ENCODE measurements at regions not wholly inside any gene's neighbourhood (a gene's known extent, or its start where the extent isn't known, plus 50 kb on each side); places are given as distances from the start of the nearest gene placed in this dataset.

- TF ChIP-seq, protein P1, sequence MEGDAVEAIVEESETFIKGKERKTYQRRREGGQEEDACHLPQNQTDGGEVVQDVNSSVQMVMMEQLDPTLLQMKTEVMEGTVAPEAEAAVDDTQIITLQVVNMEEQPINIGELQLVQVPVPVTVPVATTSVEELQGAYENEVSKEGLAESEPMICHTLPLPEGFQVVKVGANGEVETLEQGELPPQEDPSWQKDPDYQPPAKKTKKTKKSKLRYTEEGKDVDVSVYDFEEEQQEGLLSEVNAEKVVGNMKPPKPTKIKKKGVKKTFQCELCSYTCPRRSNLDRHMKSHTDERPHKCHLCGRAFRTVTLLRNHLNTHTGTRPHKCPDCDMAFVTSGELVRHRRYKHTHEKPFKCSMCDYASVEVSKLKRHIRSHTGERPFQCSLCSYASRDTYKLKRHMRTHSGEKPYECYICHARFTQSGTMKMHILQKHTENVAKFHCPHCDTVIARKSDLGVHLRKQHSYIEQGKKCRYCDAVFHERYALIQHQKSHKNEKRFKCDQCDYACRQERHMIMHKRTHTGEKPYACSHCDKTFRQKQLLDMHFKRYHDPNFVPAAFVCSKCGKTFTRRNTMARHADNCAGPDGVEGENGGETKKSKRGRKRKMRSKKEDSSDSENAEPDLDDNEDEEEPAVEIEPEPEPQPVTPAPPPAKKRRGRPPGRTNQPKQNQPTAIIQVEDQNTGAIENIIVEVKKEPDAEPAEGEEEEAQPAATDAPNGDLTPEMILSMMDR (IDR thresholded peaks at IDR 0.05) = no peak
- TF ChIP-seq POLR2A (IDR thresholded peaks at IDR 0.05) = no peak
- no peak for TF ChIP-seq POLR2AphosphoS5 (IDR thresholded peaks at IDR 0.05)
- TF ChIP-seq EP300 (IDR thresholded peaks at IDR 0.05) = no peak
Measured at GRCh38 chr2:14182227-14182946, 450.1 kb upstream of the LRATD1 start.

Data from suprapubic skin (tissue), 4 donors.